CD4-positive, alpha-beta T cell treated with Interleukin-17A for 1 hour (primary cell): ENCODE measurements at regions not wholly inside any gene's neighbourhood (a gene's known extent, or its start where the extent isn't known, plus 50 kb on each side); places are given as distances from the start of the nearest gene placed in this dataset.
"Not testable (repeated sequence)": the region's sequence is repeated elsewhere in the genome, so short reads cannot be mapped to it uniquely, and the experiment has no call there.

Source experiments
- DNase-seq: peaks from one replicate; pipeline ENCODE4 v3.0.0-alpha.2; 2020

DNA sequence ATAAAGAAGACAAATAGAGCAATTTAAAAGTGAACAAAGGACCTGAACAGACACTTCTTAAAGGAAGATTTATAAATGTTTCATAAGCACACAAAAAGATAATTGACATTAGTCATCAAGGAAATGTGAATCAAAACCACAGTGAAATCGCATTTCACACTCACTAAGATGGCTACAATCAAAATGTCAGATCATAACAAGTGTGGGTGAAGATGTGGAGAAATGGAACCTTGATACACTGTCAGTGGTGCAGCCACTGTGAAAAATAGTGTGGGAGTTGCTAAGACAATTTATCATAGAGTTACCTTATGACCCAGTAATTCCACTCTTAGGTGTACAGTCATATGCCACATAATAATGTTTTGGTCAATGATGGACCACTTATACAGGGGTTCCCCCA is 54.5 kb upstream of the HTR4 start:
- DNase-seq, result no peak

DNA sequence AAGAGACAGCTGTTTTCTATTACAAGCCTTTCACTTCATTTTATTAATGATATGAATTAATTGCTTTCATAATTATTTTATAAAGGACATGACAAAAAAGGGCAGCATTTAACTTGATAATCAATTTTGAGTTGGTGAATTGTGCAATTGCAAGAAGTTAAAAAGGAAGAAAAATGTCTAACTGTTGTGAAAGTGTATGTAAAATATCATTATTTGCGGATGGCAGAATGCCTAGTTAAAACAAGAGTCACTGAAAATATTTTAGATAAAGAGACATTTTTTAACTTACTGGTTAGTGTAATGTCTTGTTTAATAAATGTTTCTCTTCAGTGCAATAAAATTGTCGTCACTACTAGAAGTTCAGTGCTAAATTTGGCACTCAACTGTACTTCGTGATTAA is 57.6 kb upstream of the HTR4 start:
- no peak for DNase-seq

DNA sequence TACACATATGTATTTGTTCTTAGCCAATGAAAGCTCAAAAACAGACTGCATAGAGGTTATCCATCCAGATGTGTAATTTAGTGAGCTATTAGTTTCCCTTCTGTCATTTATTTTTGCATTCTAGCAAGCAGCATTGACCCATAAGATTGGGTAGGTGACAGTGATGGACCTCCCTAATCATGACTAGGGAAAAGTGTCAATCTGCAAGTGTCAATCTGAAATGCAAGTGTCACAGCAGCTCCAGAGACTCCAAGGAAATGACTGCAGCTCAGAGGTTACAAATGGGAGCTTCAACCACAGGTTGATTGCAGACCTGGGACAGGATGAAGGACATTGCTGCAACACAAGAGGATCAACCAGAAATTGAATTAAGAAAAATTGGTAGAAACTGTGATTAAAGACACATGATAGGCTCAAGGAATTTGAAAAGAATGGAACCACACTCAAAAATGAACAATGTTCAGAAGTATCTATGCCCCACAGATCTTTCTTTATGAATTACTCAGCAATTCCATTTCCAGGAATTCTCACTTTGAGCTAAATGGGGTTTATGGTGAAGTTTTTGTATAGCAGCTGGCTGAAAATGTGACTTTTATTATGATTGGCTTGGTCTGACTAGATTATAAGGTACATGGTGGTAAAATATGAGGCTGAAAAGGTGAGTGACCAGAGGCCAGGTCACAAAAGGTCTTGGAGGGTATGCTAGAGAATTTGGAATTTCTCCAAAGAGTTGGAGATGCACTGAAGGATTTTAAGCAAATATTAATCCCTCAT is 59.6 kb upstream of the HTR4 start:
- DNase-seq, result no peak

DNA sequence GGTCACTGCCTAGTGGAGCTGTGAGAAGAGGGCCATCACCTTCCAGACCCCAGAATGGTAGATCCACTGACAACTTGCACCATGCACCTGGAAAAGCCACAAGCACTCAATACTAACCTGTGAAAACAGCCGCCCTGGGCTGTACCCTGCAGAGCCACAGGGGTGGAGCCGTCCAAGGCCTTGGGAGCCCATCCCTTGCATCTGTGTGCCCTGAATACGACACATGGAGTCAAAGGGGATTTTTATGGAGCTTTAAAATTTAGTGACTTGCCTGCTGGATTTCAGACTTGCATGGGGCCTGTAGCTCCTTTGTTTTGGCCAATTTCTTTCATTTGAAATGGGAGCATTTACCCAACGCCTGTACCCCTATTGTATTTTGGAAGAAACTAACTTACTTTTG is 62.4 kb upstream of the HTR4 start:
- no peak for DNase-seq

- no peak for DNase-seq
Observed at GRCh38 chr5:148717668-148718067, 63.3 kb upstream of the HTR4 start.

GRCh38 chr5:148719605-148720004 is 65.3 kb upstream of the HTR4 start:
- DNase-seq, result no peak

DNA sequence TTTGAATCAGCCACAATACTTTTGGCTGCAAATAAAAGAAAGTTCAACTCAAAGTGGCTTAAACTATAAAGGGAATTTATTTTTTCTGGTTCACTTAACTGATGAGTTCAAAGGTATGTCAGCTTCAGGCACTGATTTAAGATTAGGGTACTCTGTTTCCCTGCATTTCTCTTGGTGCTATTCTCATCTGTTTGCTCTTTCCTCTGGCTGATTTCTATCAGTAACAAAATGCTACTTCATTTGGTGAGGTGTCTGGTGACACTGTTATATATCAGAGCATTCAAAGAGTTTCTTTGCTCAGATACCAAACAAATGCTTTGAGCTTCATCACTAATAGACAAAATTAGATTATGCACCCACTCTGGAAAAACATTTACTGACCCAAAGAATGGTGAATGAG is 65.9 kb upstream of the HTR4 start:
- DNase-seq, result no peak

DNA sequence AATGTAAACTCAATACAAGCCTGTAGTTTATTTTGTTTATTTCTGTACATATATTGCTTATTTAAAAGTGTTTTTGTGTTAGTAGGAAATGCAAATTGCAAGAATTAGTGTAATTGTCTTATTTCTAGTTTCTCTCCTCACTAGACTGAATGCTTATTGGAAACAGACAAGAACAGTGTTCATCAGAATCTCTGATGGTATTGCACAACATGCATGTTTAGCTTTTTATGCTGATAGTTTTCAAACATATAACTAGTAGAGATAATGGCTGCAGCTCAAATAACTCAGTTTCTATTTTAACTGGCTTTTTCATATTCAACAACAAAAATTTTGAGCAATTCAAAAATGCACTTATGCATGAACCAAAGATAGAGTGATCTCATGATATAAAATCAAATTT is 68.8 kb upstream of the HTR4 start:
- no peak for DNase-seq

DNA sequence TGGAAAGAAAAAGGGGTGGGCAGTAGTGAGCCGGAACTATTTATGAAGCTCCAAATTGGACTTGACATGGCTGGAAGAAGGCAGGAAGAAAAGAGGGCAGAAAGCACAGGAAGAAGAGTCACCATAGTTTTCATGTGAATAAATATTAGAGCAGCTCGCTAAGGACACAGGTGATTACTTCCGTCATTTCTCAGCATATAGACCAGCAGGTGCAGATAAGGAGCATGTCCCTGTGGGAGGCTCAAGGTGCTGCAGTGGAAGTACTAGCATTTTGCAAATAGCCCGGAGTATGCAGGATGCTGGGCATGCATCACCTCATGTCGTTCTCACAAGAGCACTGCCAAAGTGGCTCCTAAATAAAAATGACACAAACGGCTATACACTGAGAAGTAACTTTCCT is 71.3 kb upstream of the HTR4 start:
- DNase-seq, result no peak

- DNase-seq, result no peak
Observed at GRCh38 chr5:148729182-148729581, 74.9 kb upstream of the HTR4 start.

DNA sequence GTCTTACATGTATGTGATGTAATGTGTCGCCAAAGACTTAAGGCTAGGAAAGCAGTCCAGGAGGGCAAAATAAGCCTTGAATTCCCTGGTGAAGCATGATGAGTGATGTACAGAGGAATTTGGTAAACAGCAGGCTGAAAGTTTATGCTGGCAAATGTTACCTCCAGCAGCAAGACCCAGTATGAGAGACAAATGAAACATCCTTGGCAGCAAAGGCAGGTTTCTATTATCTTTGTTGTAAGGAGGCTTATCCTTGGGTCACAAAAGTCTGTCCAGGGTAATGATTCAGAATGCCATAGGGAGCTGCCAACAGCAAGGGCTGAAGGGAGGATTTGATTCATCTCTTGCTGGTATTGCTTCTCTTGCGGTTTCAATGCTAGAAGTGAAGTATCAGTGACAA is 75.9 kb upstream of the HTR4 start:
- no peak for DNase-seq

DNA sequence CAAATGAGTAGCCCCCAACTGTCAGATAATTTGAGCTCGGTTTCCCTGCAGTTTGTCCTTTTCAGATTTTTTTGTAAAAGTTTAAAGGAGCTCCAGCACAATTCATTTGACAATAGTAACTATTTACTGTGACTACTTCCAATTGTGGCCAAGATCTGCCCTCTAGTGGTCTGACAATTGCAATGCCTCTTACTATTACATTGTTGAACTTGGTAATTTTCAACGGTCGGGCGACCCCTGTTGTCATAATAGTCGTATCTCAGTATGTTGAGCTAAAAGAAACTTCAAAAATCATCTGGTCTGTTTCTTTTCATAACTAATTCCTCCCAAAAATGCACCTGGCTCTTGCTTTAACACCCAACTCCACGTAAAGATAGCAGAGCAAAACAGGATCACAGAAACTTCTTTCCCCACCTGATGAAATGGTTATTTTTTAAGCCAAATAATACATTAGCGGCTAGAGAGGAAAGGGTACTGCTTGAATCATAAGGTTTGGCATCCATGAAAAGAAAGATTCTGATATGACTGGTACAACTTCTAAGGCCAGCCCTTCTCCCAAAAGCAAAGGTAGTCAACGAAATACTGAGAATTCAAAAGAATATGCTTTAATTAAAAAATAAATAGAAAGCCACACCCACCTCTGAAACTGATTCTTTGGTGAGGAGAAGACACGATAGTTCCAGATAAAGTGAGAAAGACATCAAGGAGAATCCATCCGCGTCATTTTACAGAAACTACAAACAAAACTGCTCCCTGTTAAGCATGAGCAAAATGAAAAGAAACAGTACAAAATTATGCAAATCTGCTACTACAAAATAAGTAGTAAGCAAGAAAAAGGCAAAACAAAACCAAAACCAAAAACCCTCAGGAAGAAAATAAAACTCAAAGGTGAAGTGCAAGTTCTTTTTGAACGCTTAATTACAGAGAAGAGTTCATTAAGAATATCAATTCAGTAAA is 76.9 kb upstream of the HTR4 start:
- DNase-seq, result peak; percentile 82

GRCh38 chr5:148732692-148733091 is 78.4 kb upstream of the HTR4 start:
- no peak for DNase-seq

GRCh38 chr5:148733601-148734438 is 79.5 kb upstream of the HTR4 start:
- peak; percentile 75 for DNase-seq

DNA sequence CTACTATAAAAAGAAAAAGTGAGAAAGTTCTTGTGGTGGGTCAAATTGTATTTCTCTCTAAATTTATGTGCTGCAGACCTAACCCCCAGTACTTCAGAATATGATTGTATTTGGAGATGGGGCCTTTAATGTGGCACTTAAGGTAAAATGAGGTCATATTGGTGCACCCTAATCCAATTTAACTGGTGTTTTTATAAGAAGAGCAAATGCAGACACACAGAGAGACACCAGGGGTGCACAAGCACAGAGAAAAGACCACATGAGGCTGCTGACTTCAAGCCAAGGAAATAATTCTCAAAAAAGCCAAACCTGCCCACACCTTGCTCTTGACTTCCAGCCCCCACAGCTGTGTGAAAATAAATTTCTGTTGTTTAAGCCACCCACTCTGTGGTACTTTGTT is 80.2 kb upstream of the HTR4 start:
- DNase-seq, result no peak

GRCh38 chr5:148735301-148735835 is 81.0 kb upstream of the HTR4 start:
- DNase-seq, result no peak

DNA sequence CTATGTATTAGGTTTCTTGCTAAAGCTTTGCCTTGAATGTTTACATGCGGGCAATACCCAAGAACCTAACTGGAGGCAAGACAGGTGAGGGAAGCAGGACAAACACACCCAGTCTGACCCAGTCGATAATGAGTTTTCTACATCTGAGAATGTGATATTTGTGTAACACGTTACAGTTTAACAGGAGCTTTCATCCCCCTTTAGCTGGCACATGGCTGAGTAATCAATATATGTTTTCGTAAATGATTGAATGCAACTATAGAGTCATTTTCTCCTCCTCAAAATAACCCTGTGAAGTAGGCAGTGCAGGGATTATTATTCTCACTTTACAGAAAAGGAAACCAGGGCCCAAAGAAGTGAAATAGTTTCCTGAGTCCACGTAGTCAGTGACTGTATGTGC is 84.7 kb upstream of the HTR4 start:
- no peak for DNase-seq

DNA sequence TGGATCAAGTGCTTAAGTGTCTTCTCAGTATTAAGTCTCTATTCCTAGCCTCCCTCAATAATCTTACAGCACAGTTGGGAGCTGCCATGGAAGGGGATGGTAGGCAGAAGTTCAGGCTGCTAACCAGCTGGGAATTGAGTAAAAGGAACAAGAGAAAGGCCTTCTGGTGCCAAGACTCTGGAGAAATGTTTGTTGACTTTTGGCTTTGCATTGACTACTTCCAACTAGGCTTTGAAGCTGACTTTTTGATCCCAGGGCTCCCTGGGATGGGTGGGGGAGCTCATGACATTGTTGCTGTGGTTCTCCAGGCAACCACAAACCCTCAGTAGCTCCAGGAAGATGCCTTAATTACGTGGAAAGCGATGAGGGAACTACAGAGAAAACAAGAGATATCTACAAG is 85.2 kb upstream of the HTR4 start:
- DNase-seq, result no peak

DNA sequence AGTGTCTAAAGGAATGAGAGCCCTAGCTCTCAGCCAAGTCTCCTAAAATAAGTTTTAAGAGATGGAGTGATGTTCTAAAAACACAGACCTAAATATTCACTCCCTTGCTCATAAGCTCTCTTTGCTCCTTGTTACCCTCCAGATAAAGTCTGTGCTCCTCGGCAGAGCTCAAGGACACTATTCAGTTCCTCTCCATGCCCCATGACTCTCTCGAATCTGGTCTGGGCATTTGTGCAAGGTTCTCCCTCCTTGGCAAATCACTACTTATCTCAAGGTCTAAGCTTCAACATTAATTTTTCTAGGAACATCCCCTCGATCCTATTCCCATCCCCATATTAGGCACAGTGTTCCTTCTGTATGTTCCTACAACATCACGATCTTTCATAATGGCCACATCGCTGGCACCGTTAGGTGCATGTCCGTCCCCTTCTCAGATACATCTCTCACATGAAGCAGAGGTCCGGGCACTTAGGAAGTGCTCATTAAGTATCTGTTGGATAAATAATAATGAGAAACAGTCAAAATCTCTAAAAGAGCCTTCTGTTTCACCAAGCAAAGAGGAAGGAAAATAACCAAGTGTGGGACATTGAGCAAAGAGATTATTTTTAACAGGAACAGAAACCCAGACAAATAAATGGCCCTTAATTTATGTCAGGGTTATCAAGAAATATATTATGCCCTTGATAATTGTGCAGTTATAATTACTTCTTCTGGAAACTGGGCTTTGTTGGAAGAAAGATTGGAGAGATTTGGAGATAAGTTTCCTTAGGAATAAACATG is 85.9 kb upstream of the HTR4 start:
- DNase-seq, result no peak

GRCh38 chr5:148740966-148741742 is 85.3 kb upstream of the ADRB2 start:
- peak; percentile 51 for DNase-seq

DNA sequence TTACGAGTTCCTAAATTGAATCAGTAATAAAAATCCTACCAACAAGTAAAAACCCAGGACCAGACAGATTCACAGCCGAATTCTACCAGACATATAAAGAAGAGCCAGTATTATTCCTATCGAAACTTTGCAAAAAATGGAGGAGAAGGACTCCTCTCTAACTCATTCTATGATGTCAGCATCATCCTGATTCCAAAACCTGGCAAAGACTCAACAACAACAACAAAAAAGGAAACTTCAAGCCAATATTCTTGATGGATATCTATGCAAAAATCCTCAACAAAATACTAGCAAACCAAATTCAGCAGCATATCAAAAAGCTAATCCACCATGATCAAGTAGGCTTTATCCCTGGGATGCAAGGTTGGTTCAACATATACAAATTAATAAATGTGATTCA is 84.6 kb upstream of the ADRB2 start:
- not testable (repeated sequence) for DNase-seq
